ENCODE measurements at regions not wholly inside any gene's neighbourhood (a gene's known extent, or its start where the extent isn't known, plus 50 kb on each side); places are given as distances from the start of the nearest gene placed in this dataset.

DNA sequence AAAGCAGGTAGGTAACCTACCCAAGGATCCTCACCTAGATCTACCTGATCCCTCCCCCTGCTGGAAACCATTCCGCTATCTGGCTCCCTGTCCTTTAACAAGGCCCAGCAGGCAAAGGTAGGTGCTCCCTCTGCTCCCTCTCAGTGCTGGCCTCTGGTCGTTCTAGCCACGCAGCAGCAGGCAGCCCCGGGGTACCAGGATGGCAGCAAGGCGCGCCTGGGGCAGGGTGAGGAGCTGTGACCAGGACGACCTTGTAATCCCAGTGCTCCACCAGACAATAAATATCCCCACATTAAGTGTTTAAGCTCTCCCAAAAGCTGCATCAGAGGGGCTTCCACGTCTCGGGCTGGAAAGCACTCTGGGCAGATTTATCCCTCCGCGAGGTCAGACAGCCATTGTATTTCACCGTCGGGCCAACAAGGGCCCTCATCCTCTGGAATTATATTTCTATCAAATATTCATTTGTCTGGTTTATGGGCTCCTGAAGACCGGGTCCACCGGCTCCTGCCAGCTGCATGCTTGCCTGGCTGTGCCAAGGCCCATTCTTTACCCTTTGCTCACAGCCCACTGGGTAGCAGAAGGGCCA, 81.3 kb downstream of the CHST1 start:
- TF ChIP-seq POLR2A (IDR thresholded peaks at IDR 0.05; ENCODE audit: low read depth, low read length) (no peak), MXI1 (IDR thresholded peaks at IDR 0.05; ENCODE audit: borderline replicate concordance, low read depth, low read length) (no peak), RFX5 (IDR thresholded peaks at IDR 0.05; ENCODE audit: low read depth, low read length) (no peak), CHD1 (IDR thresholded peaks at IDR 0.05; ENCODE audit: low read depth, low read length) (no peak), RAD21 (IDR thresholded peaks at IDR 0.05; ENCODE audit: low read length) (no peak), MAZ (IDR thresholded peaks at IDR 0.05; ENCODE audit: borderline replicate concordance, low read depth, low read length) (no peak), BHLHE40 (IDR thresholded peaks at IDR 0.05; ENCODE audit: low read depth, low read length) (no peak), SMC3 (IDR thresholded peaks at IDR 0.05; ENCODE audit: low read depth, low read length) (no peak), MAFK (IDR thresholded peaks at IDR 0.05; ENCODE audit: low read depth, low read length) (no peak), FOS (IDR thresholded peaks at IDR 0.05; ENCODE audit: low read depth, low read length) (no peak), CEBPB (IDR thresholded peaks at IDR 0.05; ENCODE audit: low read depth, low read length) (no peak)
- TF ChIP-seq, protein P1, sequence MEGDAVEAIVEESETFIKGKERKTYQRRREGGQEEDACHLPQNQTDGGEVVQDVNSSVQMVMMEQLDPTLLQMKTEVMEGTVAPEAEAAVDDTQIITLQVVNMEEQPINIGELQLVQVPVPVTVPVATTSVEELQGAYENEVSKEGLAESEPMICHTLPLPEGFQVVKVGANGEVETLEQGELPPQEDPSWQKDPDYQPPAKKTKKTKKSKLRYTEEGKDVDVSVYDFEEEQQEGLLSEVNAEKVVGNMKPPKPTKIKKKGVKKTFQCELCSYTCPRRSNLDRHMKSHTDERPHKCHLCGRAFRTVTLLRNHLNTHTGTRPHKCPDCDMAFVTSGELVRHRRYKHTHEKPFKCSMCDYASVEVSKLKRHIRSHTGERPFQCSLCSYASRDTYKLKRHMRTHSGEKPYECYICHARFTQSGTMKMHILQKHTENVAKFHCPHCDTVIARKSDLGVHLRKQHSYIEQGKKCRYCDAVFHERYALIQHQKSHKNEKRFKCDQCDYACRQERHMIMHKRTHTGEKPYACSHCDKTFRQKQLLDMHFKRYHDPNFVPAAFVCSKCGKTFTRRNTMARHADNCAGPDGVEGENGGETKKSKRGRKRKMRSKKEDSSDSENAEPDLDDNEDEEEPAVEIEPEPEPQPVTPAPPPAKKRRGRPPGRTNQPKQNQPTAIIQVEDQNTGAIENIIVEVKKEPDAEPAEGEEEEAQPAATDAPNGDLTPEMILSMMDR (conservative IDR thresholded peaks at IDR 0.05; ENCODE audit: low read depth, low read length) = no peak
- TF ChIP-seq, protein P2, sequence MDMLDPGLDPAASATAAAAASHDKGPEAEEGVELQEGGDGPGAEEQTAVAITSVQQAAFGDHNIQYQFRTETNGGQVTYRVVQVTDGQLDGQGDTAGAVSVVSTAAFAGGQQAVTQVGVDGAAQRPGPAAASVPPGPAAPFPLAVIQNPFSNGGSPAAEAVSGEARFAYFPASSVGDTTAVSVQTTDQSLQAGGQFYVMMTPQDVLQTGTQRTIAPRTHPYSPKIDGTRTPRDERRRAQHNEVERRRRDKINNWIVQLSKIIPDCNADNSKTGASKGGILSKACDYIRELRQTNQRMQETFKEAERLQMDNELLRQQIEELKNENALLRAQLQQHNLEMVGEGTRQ (IDR thresholded peaks at IDR 0.05; ENCODE audit: low read depth, low read length) = no peak

Measured in IMR-90 (cell line).